ENCODE measurements at regions not wholly inside any gene's neighbourhood (a gene's known extent, or its start where the extent isn't known, plus 50 kb on each side); places are given as distances from the start of the nearest gene placed in this dataset.
A peak's percentile ranks its signal among the peaks of the same experiment; 100 is the strongest.

GRCh38 chr4:174120446-174121295, 162.8 kb downstream of the FBXO8 start:
- DNase-seq (ENCODE audit: low read depth), result peak; percentile 62

- no peak for DNase-seq (ENCODE audit: low read depth)
Measured at GRCh38 chr4:174119830-174120229, 163.6 kb downstream of the FBXO8 start.

- DNase-seq (ENCODE audit: low read depth), result peak; percentile 72
Measured at GRCh38 chr4:174119051-174119450, 164.4 kb downstream of the FBXO8 start.

- DNase-seq (ENCODE audit: low read depth), result no peak
Measured at GRCh38 chr4:174118171-174118570, 165.3 kb downstream of the FBXO8 start.

- DNase-seq (ENCODE audit: low read depth), result no peak
Measured at GRCh38 chr4:174117445-174117844, 166.0 kb downstream of the FBXO8 start.

GRCh38 chr4:174116021-174116420, 167.4 kb downstream of the FBXO8 start:
- no peak for DNase-seq (ENCODE audit: low read depth)

GRCh38 chr4:174111422-174111821, 172.0 kb downstream of the FBXO8 start:
- DNase-seq (ENCODE audit: low read depth), result no peak

- DNase-seq (ENCODE audit: low read depth), result no peak
Measured at GRCh38 chr4:174110180-174110579, 173.3 kb downstream of the FBXO8 start.

GRCh38 chr4:174107746-174108354, 175.6 kb downstream of the FBXO8 start:
- no peak for DNase-seq (ENCODE audit: low read depth)

GRCh38 chr4:174105202-174105601, 178.3 kb downstream of the FBXO8 start:
- no peak for DNase-seq (ENCODE audit: low read depth)

GRCh38 chr4:174100910-174101309, 182.6 kb downstream of the FBXO8 start:
- DNase-seq (ENCODE audit: low read depth), result no peak

GRCh38 chr4:174099712-174100111, 183.8 kb downstream of the FBXO8 start:
- no peak for DNase-seq (ENCODE audit: low read depth)

GRCh38 chr4:174096999-174097398, 186.5 kb downstream of the FBXO8 start:
- no peak for DNase-seq (ENCODE audit: low read depth)

GRCh38 chr4:174096456-174096855, 187.0 kb downstream of the FBXO8 start:
- DNase-seq (ENCODE audit: low read depth), result no peak

GRCh38 chr4:174091130-174091529, 192.3 kb downstream of the FBXO8 start:
- no peak for DNase-seq (ENCODE audit: low read depth)

GRCh38 chr4:174089711-174090110, 193.8 kb downstream of the FBXO8 start:
- DNase-seq (ENCODE audit: low read depth), result no peak

- DNase-seq (ENCODE audit: low read depth), result no peak
Measured at GRCh38 chr4:174088795-174089194, 194.7 kb downstream of the FBXO8 start.

- DNase-seq (ENCODE audit: low read depth), result no peak
Measured at GRCh38 chr4:174086829-174087799, 196.4 kb downstream of the FBXO8 start.

- no peak for DNase-seq (ENCODE audit: low read depth)
Measured at GRCh38 chr4:174084981-174085380, 198.5 kb downstream of the FBXO8 start.

- DNase-seq (ENCODE audit: low read depth), result no peak
Measured at GRCh38 chr4:174084542-174084941, 198.9 kb downstream of the FBXO8 start.

- DNase-seq (ENCODE audit: low read depth), result peak; percentile 4
Measured at GRCh38 chr4:174080361-174080760, 203.1 kb downstream of the FBXO8 start.

GRCh38 chr4:174071595-174071994, 211.9 kb downstream of the FBXO8 start:
- DNase-seq (ENCODE audit: low read depth), result no peak
